Posterior vena cava (tissue), 2 donors: ENCODE measurements at regions not wholly inside any gene's neighbourhood (a gene's known extent, or its start where the extent isn't known, plus 50 kb on each side); places are given as distances from the start of the nearest gene placed in this dataset.
"Not testable (repeated sequence)": the region's sequence is repeated elsewhere in the genome, so short reads cannot be mapped to it uniquely, and the experiment has no call there.

Experiments used
- DNase-seq: peaks from one replicate; pipeline ENCODE4 v3.0.0-alpha.2; 2020; ENCODE audit warnings: low spot score
- intact Hi-C, 2 donors: fragments of 100-400 bp; cut with DNase I; formaldehyde crosslinking; loops; one replicate each; pipeline versions ENCODE4 v1.14.1 to v1.14.2; 2022 to 2023
- microRNA-seq, 2 donors: library from miRNA; unstranded; fragments of <30 nt; microRNA quantifications; one replicate each; pipeline ENCODE4 v1.2.0, GENCODE V29; 2020 to 2021; ENCODE audit warnings: borderline microRNAs expressed in 2 of 2
- donor health status: DM: yes; HTN: yes; CAD: no.
- donor health status: DM: yes; HTN: yes; CAD: no.

DNA sequence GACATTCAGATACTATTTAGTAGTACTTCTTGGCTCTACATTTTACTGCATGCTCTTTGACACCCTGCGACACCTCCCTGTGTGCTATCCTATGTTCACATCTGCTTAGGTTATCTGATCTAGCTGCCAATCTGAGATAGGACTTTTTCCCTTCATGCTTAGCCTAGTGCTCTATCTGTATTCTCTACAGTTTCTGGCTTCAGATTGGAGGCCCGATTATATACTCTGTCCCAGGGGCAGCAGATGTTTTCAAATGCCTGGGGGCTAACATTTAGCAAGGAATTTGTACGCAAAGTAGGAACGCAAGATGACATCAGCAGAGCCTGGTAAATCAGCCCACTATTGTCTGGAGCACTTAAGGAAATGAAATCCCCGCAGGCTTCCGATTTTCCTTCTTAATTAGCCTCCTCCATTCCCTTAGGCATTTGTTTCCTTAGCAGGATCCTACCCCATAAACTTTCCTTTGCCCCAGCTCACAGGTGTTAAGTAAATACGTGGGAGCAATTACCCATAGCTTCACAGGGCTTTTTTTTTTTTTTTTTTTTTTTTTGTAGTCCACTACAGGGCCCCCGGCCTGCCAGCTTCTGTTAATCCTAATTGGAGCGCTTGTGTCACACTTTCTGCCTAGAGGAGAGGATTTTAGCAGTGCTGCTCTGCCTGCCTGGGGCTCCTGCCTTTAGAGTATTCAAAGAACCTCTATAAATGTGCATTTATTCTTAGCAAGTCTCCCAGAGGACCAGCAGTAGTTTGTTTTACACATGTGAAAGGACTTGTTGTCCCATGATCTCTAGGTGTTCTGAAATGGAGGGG is 61.1 kb upstream of the LPAR1 start:
- no peak for DNase-seq
- intact Hi-C loops: no loop called here

DNA sequence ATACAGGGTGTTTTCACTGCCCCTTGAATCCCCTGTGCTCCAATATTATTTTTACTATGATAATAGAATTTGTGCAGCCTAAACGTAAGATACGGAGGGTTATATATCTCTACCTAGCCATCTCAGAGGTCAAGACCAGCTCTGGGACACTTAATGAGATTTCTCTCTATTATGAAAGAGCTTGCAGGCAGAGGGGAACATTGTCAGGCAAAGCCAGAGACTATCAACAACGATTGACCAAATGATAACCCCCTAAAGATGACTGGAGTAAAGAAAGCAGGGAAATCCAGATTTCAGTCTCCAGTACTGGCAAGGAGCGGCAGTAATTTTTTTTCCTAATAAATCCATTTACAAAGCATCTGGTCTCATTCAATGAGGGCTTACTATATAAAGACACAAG is 59.8 kb upstream of the LPAR1 start:
- no peak for DNase-seq
- intact Hi-C loops: no loop called here

GRCh38 chr9:111096051-111096450 is 57.8 kb upstream of the LPAR1 start:
- intact Hi-C loops: no loop called here
- no peak for DNase-seq

GRCh38 chr9:111095441-111095840 is 57.2 kb upstream of the LPAR1 start:
- no peak for DNase-seq
- intact Hi-C loops: no loop called here

- intact Hi-C loops: no loop called here
- DNase-seq: no peak
These were observed 56.7 kb upstream of the LPAR1 start for GRCh38 chr9:111094958-111095357.

DNA sequence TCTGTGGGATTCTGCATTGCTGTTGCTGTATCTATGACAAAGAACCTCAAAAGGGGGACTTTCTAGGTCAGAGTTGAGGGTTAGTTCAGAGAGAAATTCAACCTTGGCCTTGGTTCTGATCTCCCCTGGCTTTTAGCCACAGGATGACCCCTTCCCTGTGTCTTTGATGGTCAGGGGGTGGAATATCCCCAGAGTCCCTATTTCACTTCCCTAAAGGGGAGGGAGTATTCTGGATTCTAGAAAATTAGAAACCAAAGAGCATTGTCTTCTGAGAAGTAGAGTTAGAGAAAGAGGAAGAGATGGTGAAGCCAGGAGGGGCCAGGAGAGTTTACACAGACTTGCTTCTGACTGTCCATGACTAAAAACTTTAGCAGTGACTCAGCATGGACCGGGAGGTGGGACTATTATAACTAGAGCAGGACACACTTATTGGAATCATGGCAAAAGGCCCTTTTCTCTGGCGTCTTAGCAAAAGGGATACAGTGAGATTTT is 56.2 kb upstream of the LPAR1 start:
- DNase-seq: no peak
- intact Hi-C loops: no loop called here

- DNase-seq, intact Hi-C loops: not testable (repeated sequence)
These were observed 53.9 kb upstream of the LPAR1 start for GRCh38 chr9:111092167-111092566.

Small RNA genes in the stretch of these regions (microRNA-seq; reads per million reads assigned to microRNA genes)
- 0 reads per million in 2 donors for gene MIR7702
